Muscle layer of duodenum (tissue), 2 donors: ENCODE measurements at regions not wholly inside any gene's neighbourhood (a gene's known extent, or its start where the extent isn't known, plus 50 kb on each side); places are given as distances from the start of the nearest gene placed in this dataset.

ENCODE experiments used
- H3K27ac ChIP-seq: one replicate; pipeline ENCODE4 v1.7.0; 2013; ENCODE audit warnings: mild to moderate bottlenecking, low read length
- H3K27me3 ChIP-seq: one replicate; pipeline ENCODE4 v1.7.0; 2013; ENCODE audit warnings: low read depth, mild to moderate bottlenecking, control low read depth, low read length
- H3K36me3 ChIP-seq, 2 donors: one replicate each; pipeline ENCODE4 v1.7.0; 2013; ENCODE audit warnings: low read length in 2 of 2, control low read depth in 1 of 2, mild to moderate bottlenecking in 1 of 2; ENCODE audit not compliant: insufficient read depth in 2 of 2, control insufficient read depth in 1 of 2
- H3K4me1 ChIP-seq, 2 donors: one replicate each; pipeline ENCODE4 v1.7.0; 2013; ENCODE audit warnings: low read length in 2 of 2, mild to moderate bottlenecking in 2 of 2, control low read depth in 1 of 2, moderate library complexity in 1 of 2; ENCODE audit not compliant: insufficient read depth in 2 of 2, control insufficient read depth in 1 of 2
- H3K4me3 ChIP-seq, 2 donors: one replicate each; pipeline ENCODE4 v1.7.0; 2013; ENCODE audit warnings: low read length in 2 of 2, low read depth in 1 of 2, mild to moderate bottlenecking in 1 of 2
- H3K9me3 ChIP-seq, 2 donors: one replicate each; pipeline ENCODE4 v1.7.0; 2013; ENCODE audit warnings: low read length in 2 of 2, control low read depth in 1 of 2, mild to moderate bottlenecking in 1 of 2; ENCODE audit not compliant: control insufficient read depth in 1 of 2
- donor health status: healthy.

DNA sequence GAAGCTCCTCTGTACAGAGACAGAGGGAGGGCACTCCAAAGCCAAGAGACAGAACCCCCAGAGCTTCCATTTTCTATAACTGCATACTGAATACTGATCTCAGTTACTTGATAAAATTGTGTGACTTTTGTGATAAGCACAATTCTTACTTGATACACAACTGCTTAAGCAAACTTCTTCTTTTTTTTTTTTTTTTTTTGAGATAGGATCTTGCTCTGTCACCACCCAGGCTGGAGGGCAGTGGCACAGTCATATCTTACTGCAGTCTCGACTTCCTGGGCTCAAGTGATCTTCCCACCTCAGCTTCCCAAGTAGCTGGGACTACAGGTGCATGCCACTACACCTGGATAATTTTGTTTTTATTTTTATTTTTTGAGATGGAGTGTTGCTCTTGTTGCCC, 252.1 kb upstream of the ZNF608 start:
- H3K4me3 ChIP-seq: no peak overlapping the region
- no peaks in the 10 kb centered on the region for H3K4me1 ChIP-seq
- no peaks in the 10 kb centered on the region for H3K9me3 ChIP-seq
- H3K27me3 ChIP-seq: no peaks in the 10 kb centered on the region
- H3K36me3 ChIP-seq: no peaks in the 10 kb centered on the region
- no peak overlapping the region for H3K27ac ChIP-seq

DNA sequence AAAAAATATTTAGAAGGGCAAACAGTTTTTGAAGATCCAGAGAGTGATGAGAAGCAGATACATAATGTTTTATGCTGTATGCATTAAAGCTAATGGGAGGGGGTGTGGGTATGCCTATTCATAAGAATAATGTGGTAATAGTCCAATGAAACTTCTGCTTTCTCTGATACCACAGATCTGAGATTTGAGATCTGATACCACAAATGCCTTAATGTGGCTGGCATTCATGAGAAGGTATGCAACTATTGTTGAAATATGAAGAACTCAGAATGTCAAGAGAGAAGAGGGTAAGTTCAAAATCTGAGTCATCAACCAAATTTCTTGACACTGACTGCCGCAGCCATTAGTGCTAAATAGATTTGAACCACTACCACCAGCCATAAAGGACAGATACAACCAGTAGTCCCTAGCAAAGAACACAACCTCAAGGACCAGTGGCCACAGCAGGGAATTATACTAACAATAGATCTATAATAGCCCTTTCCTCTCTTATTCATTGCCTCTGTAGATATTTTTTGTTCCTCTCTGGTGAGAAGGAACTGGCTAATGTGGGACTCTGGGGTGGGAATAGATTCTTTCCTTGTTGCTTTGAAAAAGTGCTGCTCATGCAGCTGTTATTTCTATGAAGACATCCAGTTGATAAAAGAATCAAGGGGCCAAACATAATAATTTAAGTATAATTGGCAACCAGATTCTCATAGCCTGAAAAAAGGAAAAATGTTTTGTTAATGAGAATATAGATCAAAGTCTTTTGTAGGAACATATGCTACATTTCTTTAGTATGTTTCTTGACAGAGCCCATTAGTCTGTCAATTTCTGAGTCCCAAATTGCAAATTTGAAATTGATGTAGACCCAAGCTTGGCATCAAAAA, 256.5 kb upstream of the ZNF608 start:
- H3K4me3 ChIP-seq: no peak overlapping the region

DNA sequence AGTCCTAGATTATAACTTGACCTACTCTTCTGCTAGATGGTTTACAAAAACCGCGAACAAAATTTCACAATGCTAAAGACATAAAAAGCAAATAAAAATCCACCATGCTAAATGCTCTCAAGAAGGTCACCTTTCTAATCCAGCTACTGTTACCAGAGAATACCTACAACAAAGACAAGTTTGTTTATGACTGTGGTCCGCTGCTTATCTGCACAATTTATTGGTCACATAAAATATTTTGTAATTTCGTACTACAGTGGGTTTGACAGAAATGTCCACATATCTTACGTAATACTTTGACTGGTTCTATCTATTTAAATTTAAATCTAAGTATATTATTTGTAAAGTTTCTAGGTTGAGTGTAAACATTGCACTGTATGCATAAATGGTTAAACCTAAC, 257.6 kb upstream of the ZNF608 start:
- Histone ChIP-seq H3K9me3 (no peaks in the 10 kb centered on the region), H3K27ac (no peak overlapping the region), H3K27me3 (no peaks in the 10 kb centered on the region), H3K4me1 (no peaks in the 10 kb centered on the region), H3K4me3 (no peak overlapping the region), H3K36me3 (no peaks in the 10 kb centered on the region)

More for the DNA sequence above, 256.5 kb upstream of the ZNF608 start:
- Histone ChIP-seq H3K27ac (no peak overlapping the region), H3K4me1 (no peaks in the 10 kb centered on the region), H3K27me3 (no peaks in the 10 kb centered on the region), H3K36me3 (no peaks in the 10 kb centered on the region), H3K9me3 (no peaks in the 10 kb centered on the region)

DNA sequence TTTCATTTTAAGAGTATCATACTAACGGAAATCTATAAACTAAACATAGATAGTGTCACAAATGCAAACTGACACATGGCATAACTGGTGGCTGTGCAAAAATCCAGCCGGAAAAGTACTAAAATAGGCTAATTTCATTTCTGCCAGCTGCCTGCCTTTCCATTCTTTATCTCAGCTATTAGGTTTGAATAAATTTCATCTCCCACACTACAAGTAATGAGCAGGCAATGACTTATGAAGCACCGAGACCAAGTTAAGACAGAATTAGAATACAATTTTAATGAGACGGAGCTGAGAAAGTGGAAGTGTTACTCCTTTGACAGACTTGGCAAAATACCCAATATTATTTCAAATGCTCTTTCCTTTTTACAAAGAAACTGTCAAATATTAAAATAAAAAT, 258.8 kb upstream of the ZNF608 start:
- Histone ChIP-seq H3K36me3 (no peaks in the 10 kb centered on the region), H3K27ac (no peak overlapping the region), H3K4me3 (no peak overlapping the region), H3K27me3 (no peaks in the 10 kb centered on the region), H3K4me1 (no peaks in the 10 kb centered on the region), H3K9me3 (no peaks in the 10 kb centered on the region)

DNA sequence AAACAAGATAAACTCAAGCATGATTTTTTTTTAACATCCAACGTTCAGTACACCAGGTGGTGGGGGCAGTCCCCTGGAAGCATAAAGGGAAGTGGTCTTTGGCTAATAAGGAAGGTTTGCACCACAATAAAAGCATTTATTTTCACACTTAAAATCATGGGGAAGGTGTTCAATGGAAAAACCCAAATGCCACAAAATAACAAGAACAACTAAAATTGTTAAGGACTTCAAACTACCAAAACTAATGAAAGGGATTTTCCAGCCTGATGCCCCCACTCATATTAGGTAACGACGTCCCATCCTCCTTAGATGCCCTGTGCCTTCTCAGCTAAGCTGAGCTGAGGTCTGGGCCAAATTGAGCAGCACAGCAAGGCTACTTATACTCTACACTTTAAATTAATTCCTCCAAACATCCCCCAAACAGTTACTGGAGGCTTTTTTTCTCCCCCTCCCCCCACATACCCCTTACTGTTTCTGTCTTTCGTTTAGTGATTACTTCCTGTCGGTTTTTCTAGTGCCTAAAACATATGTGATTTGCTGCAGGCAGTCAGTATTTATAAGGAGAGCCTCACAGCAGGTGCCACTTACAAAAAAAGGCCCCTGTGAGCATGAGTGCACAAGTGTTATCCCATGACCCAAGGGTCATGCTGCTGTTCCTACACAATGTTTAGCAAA, 259.7 kb upstream of the ZNF608 start:
- Histone ChIP-seq H3K27me3 (no peaks in the 10 kb centered on the region), H3K9me3 (no peaks in the 10 kb centered on the region), H3K4me3 (no peak overlapping the region), H3K36me3 (no peaks in the 10 kb centered on the region), H3K27ac (no peak overlapping the region), H3K4me1 (no peaks in the 10 kb centered on the region)

DNA sequence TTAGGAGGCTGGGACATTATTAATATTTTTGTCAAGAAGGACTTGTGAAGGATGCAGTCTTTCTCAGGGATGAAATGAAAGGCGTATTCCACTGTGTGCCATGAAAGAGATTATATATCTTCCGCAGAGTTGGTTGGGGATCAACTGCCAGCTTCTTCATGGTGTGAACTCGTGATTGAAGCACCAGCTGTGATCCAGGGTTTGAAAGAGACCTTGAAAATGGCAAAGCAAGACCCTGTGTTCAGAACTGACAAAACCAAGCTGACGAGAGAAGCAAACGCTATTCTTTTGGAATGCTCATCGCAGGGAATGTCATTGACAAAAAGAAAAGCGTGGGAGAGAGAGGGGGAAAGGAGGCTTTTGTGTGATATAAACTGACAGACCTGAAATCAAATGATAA, 263.9 kb upstream of the ZNF608 start:
- no peak overlapping the region for H3K4me3 ChIP-seq
- no peak overlapping the region for H3K27ac ChIP-seq
- H3K9me3 ChIP-seq: no peaks in the 10 kb centered on the region
- no peaks in the 10 kb centered on the region for H3K4me1 ChIP-seq
- no peaks in the 10 kb centered on the region for H3K27me3 ChIP-seq
- no peaks in the 10 kb centered on the region for H3K36me3 ChIP-seq

DNA sequence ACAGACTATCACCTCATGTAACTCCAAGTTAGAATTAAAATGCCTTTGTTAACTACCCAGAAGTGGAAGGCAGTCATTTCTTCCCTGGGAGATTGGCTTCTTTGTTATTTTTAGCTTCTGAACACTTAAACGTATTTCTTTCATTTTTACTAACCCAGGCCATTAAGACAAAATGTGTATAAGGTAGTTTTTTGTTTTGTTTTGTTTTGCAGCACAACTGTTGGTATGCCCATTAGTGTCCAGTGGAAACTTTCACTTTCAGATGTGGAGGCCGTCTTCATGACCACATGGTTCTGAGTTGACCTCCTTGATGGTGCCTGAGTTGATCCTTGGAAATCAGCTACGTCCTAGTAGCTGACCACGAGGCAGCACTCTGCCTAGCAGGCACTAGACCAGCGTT, 264.6 kb upstream of the ZNF608 start:
- Histone ChIP-seq H3K36me3 (no peaks in the 10 kb centered on the region), H3K27me3 (no peaks in the 10 kb centered on the region), H3K27ac (no peak overlapping the region), H3K4me1 (no peaks in the 10 kb centered on the region), H3K4me3 (no peak overlapping the region), H3K9me3 (no peaks in the 10 kb centered on the region)

DNA sequence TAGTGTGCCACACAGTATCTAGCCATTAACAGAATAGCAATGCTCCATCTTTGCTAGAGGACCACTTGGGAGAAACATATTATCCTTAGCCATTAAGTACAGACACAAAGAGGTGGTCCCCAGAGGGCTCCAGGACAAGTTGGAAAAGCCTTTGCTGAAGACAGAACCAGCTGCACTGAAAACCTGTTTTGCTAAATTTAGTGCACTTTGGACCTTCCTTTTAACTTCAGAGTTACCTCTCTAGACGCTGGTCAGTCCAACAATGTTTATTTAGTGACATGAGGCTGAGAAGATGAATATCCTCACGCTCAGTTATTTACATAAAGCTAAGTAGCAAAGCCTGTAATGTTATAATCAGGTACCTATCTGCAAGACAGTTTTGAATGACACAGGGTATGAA, 265.0 kb upstream of the ZNF608 start:
- Histone ChIP-seq H3K27ac (no peak overlapping the region), H3K27me3 (no peaks in the 10 kb centered on the region), H3K4me3 (no peak overlapping the region), H3K4me1 (no peaks in the 10 kb centered on the region), H3K9me3 (no peaks in the 10 kb centered on the region), H3K36me3 (no peaks in the 10 kb centered on the region)

DNA sequence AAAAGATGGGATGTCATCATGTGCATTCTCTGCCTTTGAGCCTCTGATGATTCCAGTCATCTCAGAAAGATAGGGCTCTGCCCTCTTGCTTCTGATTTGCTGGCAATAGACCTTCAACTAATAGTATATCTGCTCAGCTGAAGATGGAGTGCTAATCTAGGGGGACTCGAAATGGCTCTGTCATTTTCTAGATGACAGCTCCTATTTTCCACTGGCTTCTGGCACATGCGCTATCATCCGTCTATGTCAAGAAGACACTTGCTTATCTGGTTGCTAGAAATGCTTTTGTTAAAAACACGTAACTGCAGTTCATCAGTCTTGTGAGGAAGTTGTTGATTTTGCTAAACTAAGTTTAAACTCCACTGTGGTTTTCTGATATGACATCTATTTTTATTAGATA, 265.5 kb upstream of the ZNF608 start:
- Histone ChIP-seq H3K4me1 (no peaks in the 10 kb centered on the region), H3K27me3 (no peaks in the 10 kb centered on the region), H3K36me3 (no peaks in the 10 kb centered on the region), H3K4me3 (no peak overlapping the region), H3K27ac (no peak overlapping the region), H3K9me3 (no peaks in the 10 kb centered on the region)

DNA sequence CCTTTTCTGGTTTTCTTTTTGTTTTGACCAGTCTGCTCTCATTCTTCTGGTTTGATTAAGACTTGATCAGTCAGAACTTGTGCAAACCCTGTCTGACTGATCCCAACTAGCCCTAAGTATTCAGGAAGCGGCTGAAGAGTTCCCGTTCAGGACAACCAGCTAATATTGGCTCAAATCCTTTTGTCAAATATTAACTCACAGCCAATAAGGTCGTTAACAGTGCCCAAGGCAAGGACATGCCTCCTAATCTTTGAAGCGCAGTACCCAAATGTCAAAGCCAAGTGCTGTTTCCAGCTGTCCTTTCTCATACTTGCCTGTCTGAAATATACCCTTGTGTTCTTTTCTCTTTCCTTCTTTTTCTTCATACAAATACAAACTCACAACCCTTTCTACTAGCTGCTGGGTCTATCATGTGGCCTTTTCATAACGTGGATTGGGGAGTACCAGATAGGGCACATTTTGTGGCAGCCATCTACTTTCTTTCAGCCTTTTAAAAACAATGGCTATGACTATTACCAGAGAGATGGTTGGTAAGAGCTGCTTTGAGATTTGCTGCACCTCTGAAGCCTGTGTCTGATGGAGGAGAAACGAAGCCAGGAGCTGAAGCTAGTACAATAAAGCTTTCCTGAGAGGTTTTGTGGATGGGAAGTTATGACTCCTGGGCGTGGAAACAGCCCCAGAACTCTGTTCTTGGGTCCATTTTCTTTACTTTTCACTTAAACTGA, 266.4 kb upstream of the ZNF608 start:
- H3K4me3 ChIP-seq: no peak overlapping the region
- H3K27me3 ChIP-seq: no peaks in the 10 kb centered on the region
- H3K9me3 ChIP-seq: no peaks in the 10 kb centered on the region
- H3K4me1 ChIP-seq: no peaks in the 10 kb centered on the region
- H3K36me3 ChIP-seq: no peaks in the 10 kb centered on the region
- H3K27ac ChIP-seq: no peak overlapping the region

DNA sequence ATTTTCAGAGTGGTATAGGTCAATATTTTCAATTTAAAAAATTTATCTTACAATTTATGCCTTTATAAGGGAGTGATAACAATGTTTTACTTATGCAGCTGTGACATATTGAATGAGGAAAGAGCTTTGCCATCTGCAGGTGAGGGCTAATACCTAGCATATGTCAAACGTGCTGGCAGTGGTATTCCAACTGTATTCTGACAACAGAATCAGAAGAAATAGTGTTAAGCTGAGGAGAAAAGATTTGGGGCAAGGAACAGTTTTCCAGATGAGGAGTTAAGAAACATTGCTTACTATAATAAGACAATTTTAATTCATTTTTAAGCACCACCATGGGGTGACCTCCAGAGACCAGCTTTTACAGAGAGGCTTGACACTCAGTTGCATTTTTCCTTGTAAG, 267.8 kb upstream of the ZNF608 start:
- no peaks in the 10 kb centered on the region for H3K27me3 ChIP-seq
- no peaks in the 10 kb centered on the region for H3K36me3 ChIP-seq
- H3K9me3 ChIP-seq: no peaks in the 10 kb centered on the region

More for the DNA sequence above, 267.8 kb upstream of the ZNF608 start:
- Histone ChIP-seq H3K4me3 (no peak overlapping the region), H3K4me1 (no peaks in the 10 kb centered on the region), H3K27ac (no peak overlapping the region)
